ENCODE measurements at regions not wholly inside any gene's neighbourhood (a gene's known extent, or its start where the extent isn't known, plus 50 kb on each side); places are given as distances from the start of the nearest gene placed in this dataset.

DNA sequence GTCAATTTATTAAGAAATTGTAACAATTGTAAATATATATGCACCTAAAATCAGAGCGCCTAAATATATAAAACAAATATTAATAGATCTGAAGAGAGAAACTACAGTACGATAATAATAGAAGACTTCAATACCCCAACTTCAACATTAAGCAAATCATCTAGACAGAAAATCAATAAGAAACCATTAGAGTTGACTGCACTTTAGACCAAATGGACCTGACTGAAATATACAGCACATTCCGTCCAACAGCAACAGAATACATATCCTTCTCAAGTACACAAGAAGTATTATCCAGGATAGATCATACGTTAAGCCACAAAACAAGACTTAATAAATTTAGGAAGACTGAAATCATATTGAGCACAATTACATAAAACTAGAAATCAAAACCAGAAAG, 208.7 kb downstream of the MED10 start:
- TF ChIP-seq, protein P1, sequence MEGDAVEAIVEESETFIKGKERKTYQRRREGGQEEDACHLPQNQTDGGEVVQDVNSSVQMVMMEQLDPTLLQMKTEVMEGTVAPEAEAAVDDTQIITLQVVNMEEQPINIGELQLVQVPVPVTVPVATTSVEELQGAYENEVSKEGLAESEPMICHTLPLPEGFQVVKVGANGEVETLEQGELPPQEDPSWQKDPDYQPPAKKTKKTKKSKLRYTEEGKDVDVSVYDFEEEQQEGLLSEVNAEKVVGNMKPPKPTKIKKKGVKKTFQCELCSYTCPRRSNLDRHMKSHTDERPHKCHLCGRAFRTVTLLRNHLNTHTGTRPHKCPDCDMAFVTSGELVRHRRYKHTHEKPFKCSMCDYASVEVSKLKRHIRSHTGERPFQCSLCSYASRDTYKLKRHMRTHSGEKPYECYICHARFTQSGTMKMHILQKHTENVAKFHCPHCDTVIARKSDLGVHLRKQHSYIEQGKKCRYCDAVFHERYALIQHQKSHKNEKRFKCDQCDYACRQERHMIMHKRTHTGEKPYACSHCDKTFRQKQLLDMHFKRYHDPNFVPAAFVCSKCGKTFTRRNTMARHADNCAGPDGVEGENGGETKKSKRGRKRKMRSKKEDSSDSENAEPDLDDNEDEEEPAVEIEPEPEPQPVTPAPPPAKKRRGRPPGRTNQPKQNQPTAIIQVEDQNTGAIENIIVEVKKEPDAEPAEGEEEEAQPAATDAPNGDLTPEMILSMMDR (optimal IDR thresholded peaks at IDR 0.05 in 1 of 3, IDR thresholded peaks at IDR 0.05 in 1 of 3, conservative IDR thresholded peaks at IDR 0.05 in 1 of 3; ENCODE audit: extremely low read depth in 1 of 3, insufficient read depth in 2 of 3, low read length in 3 of 3): no peak
- no peak for TF ChIP-seq EZH2 (IDR thresholded peaks at IDR 0.05; ENCODE audit: low read length)

Data from keratinocyte (primary cell).